Fibroblast of lung (primary cell): ENCODE measurements at regions not wholly inside any gene's neighbourhood (a gene's known extent, or its start where the extent isn't known, plus 50 kb on each side); places are given as distances from the start of the nearest gene placed in this dataset.

Experiments used
- DNase-seq, 2 donors: peaks; one replicate each; pipeline versions ENCODE4 v3.0.0 to v3.0.0-alpha.2; 2010; ENCODE audit warnings: low read depth in 2 of 2
- H2AFZ ChIP-seq: 2 replicates; pipeline ENCODE4 v1.5.1; 2012; ENCODE audit warnings: low read length, control low read depth, inconsistent platforms
- H3K27ac ChIP-seq: 2 replicates; pipeline ENCODE4 v1.5.1; 2011; ENCODE audit warnings: low read length, control low read depth; ENCODE audit not compliant: insufficient read depth
- H3K27me3 ChIP-seq: 2 replicates; pipeline ENCODE4 v1.5.1; 2011; ENCODE audit warnings: mild to moderate bottlenecking, low read length; ENCODE audit not compliant: control insufficient read depth, insufficient read depth
- H3K36me3 ChIP-seq: 2 replicates; pipeline ENCODE4 v1.5.1; 2011; ENCODE audit warnings: low read length; ENCODE audit not compliant: control insufficient read depth, insufficient read depth
- H3K4me1 ChIP-seq: 2 replicates; pipeline ENCODE4 v1.5.1; 2011; ENCODE audit warnings: low read length; ENCODE audit not compliant: control insufficient read depth, insufficient read depth; ENCODE audit errors: extremely low read depth
- H3K4me2 ChIP-seq: 2 replicates; pipeline ENCODE4 v1.5.1; 2011; ENCODE audit warnings: low read length, control low read depth; ENCODE audit not compliant: insufficient read depth; ENCODE audit errors: extremely low read depth
- H3K4me3 ChIP-seq, 4 experiments: fragments of 200-600 bp in 1 of 4; sonication (generic) in 1 of 4; replicated peaks in 1 of 4; 2 replicates each; pipeline ENCODE4 v1.5.1; 2011 to 2016; ENCODE audit warnings: low read length in 4 of 4, low read depth in 3 of 4, mild to moderate bottlenecking in 3 of 4, control low read depth in 2 of 4, inconsistent platforms in 1 of 4, mixed read lengths in 1 of 4; ENCODE audit not compliant: insufficient read depth in 1 of 4; ENCODE audit errors: control extremely low read depth in 1 of 4
- H3K79me2 ChIP-seq: 2 replicates; pipeline ENCODE4 v1.5.1; 2012; ENCODE audit warnings: mild to moderate bottlenecking, low read length, inconsistent platforms; ENCODE audit not compliant: control insufficient read depth, insufficient read depth
- H3K9ac ChIP-seq: 2 replicates; pipeline ENCODE4 v1.5.1; 2011; ENCODE audit warnings: mild to moderate bottlenecking, low read length, control low read depth; ENCODE audit not compliant: insufficient read depth
- H3K9me3 ChIP-seq: 2 replicates; pipeline ENCODE4 v1.5.1; 2012; ENCODE audit warnings: low read depth, low read length; ENCODE audit not compliant: control insufficient read depth, insufficient read depth
- H4K20me1 ChIP-seq: 2 replicates; pipeline ENCODE4 v1.5.1; 2011; ENCODE audit warnings: low read length; ENCODE audit not compliant: control insufficient read depth, insufficient read depth; ENCODE audit errors: extremely low read depth
- CTCF ChIP-seq, 2 donors: IDR thresholded peaks in 1 of 2; conservative IDR thresholded peaks in 1 of 2; 1 replicate in 1 of 2; 2 replicates in 1 of 2; pipeline ENCODE4 v1.5.1; 2011 to 2012; ENCODE audit warnings: low read length in 2 of 2, control low read depth in 1 of 2, inconsistent platforms in 1 of 2, low read depth in 1 of 2, mild to moderate bottlenecking in 1 of 2
- EZH2 ChIP-seq: IDR thresholded peaks from 2 replicates; pipeline ENCODE4 v1.5.1; 2012; ENCODE audit warnings: low read length, control low read depth, mild to moderate bottlenecking; ENCODE audit errors: missing control alignments

GRCh38 chr18:54528942-54529376, 62.1 kb upstream of the DYNAP start:
- Histone ChIP-seq H3K9me3 (no peaks in the 10 kb centered on the region), H3K27me3 (no peaks in the 10 kb centered on the region), H3K36me3 (no peaks in the 10 kb centered on the region), H3K27ac (no peak overlapping the region), H3K9ac (no peak overlapping the region), H3K4me3 (no peak overlapping the region), H3K4me2 (no peak overlapping the region), H3K4me1 (no peaks in the 10 kb centered on the region), H3K79me2 (no peaks in the 10 kb centered on the region), H2AFZ (no peak overlapping the region), H4K20me1 (no peaks in the 10 kb centered on the region)
- no peak for TF ChIP-seq EZH2
- no peak for TF ChIP-seq CTCF (conservative IDR thresholded peaks at IDR 0.05 in 1 of 2, IDR thresholded peaks at IDR 0.05 in 1 of 2; ENCODE audit: low read depth in 1 of 2, low read length in 2 of 2)
- no peak for DNase-seq

DNA sequence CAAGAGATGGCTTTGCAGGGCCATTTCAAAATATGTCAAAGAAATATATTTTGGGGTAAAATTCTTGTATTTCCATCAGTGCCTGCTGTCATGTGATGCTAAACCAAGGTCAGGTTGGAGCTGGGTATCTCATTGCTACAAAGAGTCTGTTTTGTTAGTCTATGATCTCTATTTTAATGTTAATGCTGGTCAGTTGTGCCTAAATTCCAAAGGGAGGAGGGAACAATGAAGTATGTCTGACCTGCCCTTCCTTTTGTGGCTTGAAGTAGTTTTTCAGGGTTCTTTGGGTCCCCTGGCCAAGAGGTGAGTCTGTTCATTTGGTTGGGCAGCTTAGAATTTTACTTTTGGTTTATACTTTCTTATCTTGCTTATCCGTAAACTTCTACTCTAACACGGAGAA, 61.6 kb upstream of the DYNAP start:
- H3K36me3 ChIP-seq: no peaks in the 10 kb centered on the region
- H2AFZ ChIP-seq: no peak overlapping the region
- H3K4me1 ChIP-seq: no peaks in the 10 kb centered on the region
- H3K79me2 ChIP-seq: no peaks in the 10 kb centered on the region
- TF ChIP-seq CTCF (conservative IDR thresholded peaks at IDR 0.05 in 1 of 2, IDR thresholded peaks at IDR 0.05 in 1 of 2; ENCODE audit: low read depth in 1 of 2, low read length in 2 of 2): no peak
- TF ChIP-seq EZH2: no peak
- no peaks in the 10 kb centered on the region for H3K9me3 ChIP-seq
- no peak overlapping the region for H3K4me3 ChIP-seq
- DNase-seq: no peak
- H4K20me1 ChIP-seq: no peaks in the 10 kb centered on the region
- H3K27me3 ChIP-seq: no peaks in the 10 kb centered on the region
- H3K4me2 ChIP-seq: no peak overlapping the region
- H3K9ac ChIP-seq: no peak overlapping the region
- no peak overlapping the region for H3K27ac ChIP-seq

GRCh38 chr18:54530285-54530684, 60.8 kb upstream of the DYNAP start:
- no peak for TF ChIP-seq CTCF (conservative IDR thresholded peaks at IDR 0.05 in 1 of 2, IDR thresholded peaks at IDR 0.05 in 1 of 2; ENCODE audit: low read depth in 1 of 2, low read length in 2 of 2)
- no peak for TF ChIP-seq EZH2
- Histone ChIP-seq H3K9me3 (no peaks in the 10 kb centered on the region), H4K20me1 (no peaks in the 10 kb centered on the region)

More at GRCh38 chr18:54530285-54530684, 60.8 kb upstream of the DYNAP start:
- Histone ChIP-seq H3K9ac (no peak overlapping the region), H3K27me3 (no peaks in the 10 kb centered on the region), H2AFZ (no peak overlapping the region), H3K4me3 (no peak overlapping the region), H3K79me2 (no peaks in the 10 kb centered on the region), H3K4me1 (no peaks in the 10 kb centered on the region), H3K36me3 (no peaks in the 10 kb centered on the region), H3K4me2 (no peak overlapping the region), H3K27ac (no peak overlapping the region)
- DNase-seq: no peak
